Cardiac muscle cell (in vitro differentiated cells and primary cell): ENCODE measurements at regions not wholly inside any gene's neighbourhood (a gene's known extent, or its start where the extent isn't known, plus 50 kb on each side); places are given as distances from the start of the nearest gene placed in this dataset.
A peak's percentile ranks its signal among the peaks of the same experiment; 100 is the strongest.

ENCODE experiments used
- DNase-seq, 2 donors: peaks; one replicate each; pipeline versions ENCODE4 v3.0.0 to v3.0.0-alpha.2; 2010 to 2017; ENCODE audit warnings: low read depth in 1 of 2, low spot score in 1 of 2
- H3K27ac ChIP-seq: fragments of 200-600 bp; sonication (generic); 2 replicates; pipeline ENCODE4 v1.5.1; 2016
- H3K27me3 ChIP-seq: fragments of 200-600 bp; sonication (generic); 2 replicates; pipeline ENCODE4 v1.6.0; 2016; ENCODE audit warnings: control low read depth
- H3K36me3 ChIP-seq: fragments of 200-600 bp; sonication (generic); 2 replicates; pipeline ENCODE4 v1.5.1; 2016; ENCODE audit warnings: control low read depth
- H3K4me1 ChIP-seq: fragments of 200-600 bp; sonication (generic); 2 replicates; pipeline ENCODE4 v1.8.1; 2017; ENCODE audit warnings: low read depth, mild to moderate bottlenecking, mixed run types
- H3K4me3 ChIP-seq: fragments of 200-600 bp; sonication (generic); 2 replicates; pipeline ENCODE4 v1.5.1; 2016; ENCODE audit warnings: mild to moderate bottlenecking
- H3K9me3 ChIP-seq: fragments of 200-600 bp; sonication (generic); 2 replicates; pipeline ENCODE4 v1.5.1; 2017; ENCODE audit warnings: low read depth, mild to moderate bottlenecking, control low read depth
- TF ChIP-seq, protein P1 (sequence below): IDR thresholded peaks from 2 replicates; pipeline ENCODE4 v1.5.1; 2012; ENCODE audit warnings: low read depth, mild to moderate bottlenecking, low read length

DNA sequence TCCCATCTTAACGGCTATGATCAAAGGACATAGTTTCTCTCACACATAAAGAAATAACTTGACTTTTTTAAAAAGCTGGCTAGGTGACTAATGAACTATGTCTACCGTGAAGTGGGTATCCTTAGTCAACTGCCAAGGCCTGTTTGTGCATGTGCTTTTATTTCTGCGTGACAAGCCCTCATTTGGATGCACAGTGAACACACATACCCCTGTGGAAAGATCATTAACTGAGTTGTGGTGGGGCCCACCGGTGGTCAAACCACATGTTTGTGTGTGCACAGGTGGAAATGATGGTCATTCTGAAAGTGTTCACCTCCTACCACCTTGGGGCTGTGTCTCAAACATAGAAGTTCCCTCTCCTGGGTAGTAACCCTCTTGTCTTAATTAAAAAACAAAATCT, 256.1 kb upstream of the SALL1 start:
- no peak overlapping the region for H3K27ac ChIP-seq
- H3K9me3 ChIP-seq = no peaks in the 10 kb centered on the region
- TF ChIP-seq, protein P1, sequence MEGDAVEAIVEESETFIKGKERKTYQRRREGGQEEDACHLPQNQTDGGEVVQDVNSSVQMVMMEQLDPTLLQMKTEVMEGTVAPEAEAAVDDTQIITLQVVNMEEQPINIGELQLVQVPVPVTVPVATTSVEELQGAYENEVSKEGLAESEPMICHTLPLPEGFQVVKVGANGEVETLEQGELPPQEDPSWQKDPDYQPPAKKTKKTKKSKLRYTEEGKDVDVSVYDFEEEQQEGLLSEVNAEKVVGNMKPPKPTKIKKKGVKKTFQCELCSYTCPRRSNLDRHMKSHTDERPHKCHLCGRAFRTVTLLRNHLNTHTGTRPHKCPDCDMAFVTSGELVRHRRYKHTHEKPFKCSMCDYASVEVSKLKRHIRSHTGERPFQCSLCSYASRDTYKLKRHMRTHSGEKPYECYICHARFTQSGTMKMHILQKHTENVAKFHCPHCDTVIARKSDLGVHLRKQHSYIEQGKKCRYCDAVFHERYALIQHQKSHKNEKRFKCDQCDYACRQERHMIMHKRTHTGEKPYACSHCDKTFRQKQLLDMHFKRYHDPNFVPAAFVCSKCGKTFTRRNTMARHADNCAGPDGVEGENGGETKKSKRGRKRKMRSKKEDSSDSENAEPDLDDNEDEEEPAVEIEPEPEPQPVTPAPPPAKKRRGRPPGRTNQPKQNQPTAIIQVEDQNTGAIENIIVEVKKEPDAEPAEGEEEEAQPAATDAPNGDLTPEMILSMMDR = no peak
- DNase-seq = no peak
- H3K4me1 ChIP-seq = no peaks in the 10 kb centered on the region
- no peaks in the 10 kb centered on the region for H3K36me3 ChIP-seq
- no peaks in the 10 kb centered on the region for H3K27me3 ChIP-seq
- H3K4me3 ChIP-seq = no peak overlapping the region

DNA sequence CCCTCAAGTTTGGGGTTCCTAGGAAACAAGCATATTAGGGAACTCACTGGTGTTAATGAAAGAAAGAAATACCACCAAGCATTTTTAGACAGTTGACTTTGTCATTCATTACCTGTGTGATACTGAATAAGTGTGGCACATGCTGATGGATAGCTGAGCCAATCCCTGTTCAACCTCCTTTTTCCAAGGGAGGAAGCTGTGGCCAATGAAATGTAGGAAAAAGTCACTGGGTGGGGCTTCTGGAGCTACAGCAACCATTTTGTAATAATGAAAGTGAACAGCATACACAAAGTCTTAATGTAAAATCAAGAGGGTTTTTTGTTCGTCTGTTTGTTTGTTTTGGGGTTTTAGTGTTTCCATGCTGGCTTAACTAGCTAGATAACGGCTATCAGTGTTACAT, 254.3 kb upstream of the SALL1 start:
- Histone ChIP-seq H3K4me3 (no peak overlapping the region), H3K27ac (no peak overlapping the region), H3K4me1 (no peaks in the 10 kb centered on the region), H3K9me3 (no peaks in the 10 kb centered on the region), H3K27me3 (no peaks in the 10 kb centered on the region), H3K36me3 (no peaks in the 10 kb centered on the region)
- DNase-seq = no peak
- TF ChIP-seq, protein P1 = no peak

DNA sequence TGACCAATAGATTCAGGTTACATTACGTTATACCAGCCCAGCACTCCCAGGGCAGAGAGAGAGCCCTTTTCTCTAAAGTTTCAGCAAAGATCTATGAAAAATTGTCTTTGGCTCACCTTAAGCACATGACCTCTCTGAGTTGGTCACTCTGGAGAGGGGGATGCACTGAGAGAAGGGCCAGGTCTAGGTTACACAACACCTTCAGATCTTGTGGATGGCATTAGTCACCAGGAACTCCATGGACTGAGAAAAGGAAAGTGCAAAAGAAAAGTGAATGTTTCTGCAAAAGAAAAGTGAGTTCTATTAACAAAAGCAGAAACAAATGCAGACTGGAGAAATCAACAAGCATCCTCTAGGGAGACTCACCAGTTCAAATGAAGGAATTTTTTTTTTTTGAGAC, 253.3 kb upstream of the SALL1 start:
- Histone ChIP-seq H3K9me3 (no peaks in the 10 kb centered on the region), H3K4me3 (no peak overlapping the region), H3K36me3 (no peaks in the 10 kb centered on the region), H3K27ac (no peak overlapping the region), H3K4me1 (no peaks in the 10 kb centered on the region), H3K27me3 (no peaks in the 10 kb centered on the region)
- DNase-seq = no peak
- TF ChIP-seq, protein P1 = no peak

DNA sequence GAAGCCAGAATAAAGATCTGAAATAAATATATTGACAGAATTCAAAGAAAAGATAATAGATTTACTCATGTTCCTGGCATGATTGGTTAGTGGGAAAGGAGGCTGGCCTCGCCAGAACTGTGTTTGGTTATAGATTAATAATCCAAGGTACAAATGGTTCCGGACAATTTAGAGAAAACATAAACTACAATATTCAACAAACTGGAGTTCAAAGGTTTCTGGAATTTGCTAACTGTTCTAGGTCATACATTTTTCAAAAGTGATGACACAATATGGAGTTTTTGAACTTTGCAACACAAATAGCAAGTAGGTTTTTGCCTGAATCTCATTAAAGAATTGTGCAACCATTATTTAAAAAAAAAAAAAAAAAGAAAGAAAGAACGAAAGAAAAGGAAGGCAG, 251.7 kb upstream of the SALL1 start:
- Histone ChIP-seq H3K27ac (no peak overlapping the region), H3K36me3 (no peaks in the 10 kb centered on the region), H3K9me3 (no peaks in the 10 kb centered on the region), H3K27me3 (no peaks in the 10 kb centered on the region), H3K4me3 (no peak overlapping the region), H3K4me1 (no peaks in the 10 kb centered on the region)
- peak in 1 of 2 donors; percentile 59 for DNase-seq
- TF ChIP-seq, protein P1 = no peak

DNA sequence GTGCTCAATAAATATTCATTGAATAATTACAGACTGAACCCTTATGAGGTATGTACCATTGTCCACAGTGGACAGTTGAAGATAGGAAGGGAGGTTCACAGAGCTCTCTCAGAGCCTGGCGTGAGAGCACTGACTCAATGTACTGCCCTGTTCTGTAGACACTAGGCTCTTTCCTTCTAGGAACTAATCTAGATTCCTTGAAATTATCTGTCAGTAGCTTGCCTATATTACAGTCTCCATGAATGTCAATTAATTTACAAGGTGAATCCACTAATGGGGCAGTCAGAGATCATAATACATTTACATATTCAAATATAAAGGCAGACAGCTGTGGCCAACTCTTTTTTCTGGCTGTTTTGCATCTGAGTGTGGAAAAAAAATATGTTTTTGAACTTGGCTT, 251.2 kb upstream of the SALL1 start:
- DNase-seq = no peak
- no peaks in the 10 kb centered on the region for H3K4me1 ChIP-seq
- no peaks in the 10 kb centered on the region for H3K27me3 ChIP-seq
- H3K9me3 ChIP-seq = no peaks in the 10 kb centered on the region
- TF ChIP-seq, protein P1 = no peak
- no peaks in the 10 kb centered on the region for H3K36me3 ChIP-seq
- H3K27ac ChIP-seq = no peak overlapping the region
- H3K4me3 ChIP-seq = no peak overlapping the region

DNA sequence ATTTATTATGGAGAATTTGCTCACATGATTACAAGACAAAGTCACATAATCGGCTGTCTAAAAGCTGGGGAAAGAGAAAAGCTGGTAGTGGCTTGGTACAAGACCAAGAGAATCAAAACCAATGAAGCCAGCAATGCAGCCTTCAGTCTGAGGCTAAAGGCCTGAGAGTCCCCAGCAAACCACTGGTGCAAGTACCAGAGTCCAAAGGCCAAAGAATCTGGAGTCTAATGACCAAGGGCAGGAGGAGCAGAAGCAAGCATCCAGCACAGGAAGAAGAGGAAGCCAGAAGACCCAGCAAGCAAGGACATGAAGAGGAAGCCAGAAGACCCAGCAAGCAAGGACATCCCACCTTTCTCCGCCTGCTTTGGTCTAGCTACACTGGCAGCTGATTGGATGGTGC, 250.6 kb upstream of the SALL1 start:
- no peak for DNase-seq
- Histone ChIP-seq H3K27me3 (no peaks in the 10 kb centered on the region), H3K36me3 (no peaks in the 10 kb centered on the region), H3K4me1 (no peaks in the 10 kb centered on the region), H3K9me3 (no peaks in the 10 kb centered on the region), H3K4me3 (no peak overlapping the region), H3K27ac (no peak overlapping the region)
- TF ChIP-seq, protein P1 = no peak
